Renal pelvis (tissue), 1 donor: ENCODE measurements at regions not wholly inside any gene's neighbourhood (a gene's known extent, or its start where the extent isn't known, plus 50 kb on each side); places are given as distances from the start of the nearest gene placed in this dataset.
"Not testable (repeated sequence)": the region's sequence is repeated elsewhere in the genome, so short reads cannot be mapped to it uniquely, and the experiment has no call there.

Source experiments
- DNase-seq: peaks from one replicate; pipeline ENCODE4 v3.0.0-alpha.2; 2013

GRCh38 chr2:83969085-83969484, 490.0 kb downstream of the SUCLG1 start:
- DNase-seq = no peak

GRCh38 chr2:83967854-83968253, 491.2 kb downstream of the SUCLG1 start:
- no peak for DNase-seq

DNA sequence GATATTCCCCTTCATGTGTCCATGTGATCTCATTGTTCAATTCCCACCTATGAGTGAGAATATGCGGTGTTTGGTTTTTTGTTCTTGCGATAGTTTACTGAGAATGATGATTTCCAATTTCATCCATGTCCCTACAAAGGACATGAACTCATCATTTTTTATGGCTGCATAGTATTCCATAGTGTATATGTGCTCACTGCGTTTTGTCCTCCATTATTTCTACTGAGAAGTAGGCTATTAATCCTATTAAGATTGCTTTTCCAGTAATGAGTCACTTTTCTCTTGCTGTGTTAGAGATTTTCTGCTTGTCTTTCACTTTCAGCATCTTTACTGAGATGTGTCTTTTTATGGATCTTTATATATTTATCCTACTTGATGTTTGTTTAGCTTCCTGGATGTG, 492.1 kb downstream of the SUCLG1 start:
- not testable (repeated sequence) for DNase-seq

- no peak for DNase-seq
Observed at GRCh38 chr2:83961512-83961911, 497.6 kb downstream of the SUCLG1 start.

DNA sequence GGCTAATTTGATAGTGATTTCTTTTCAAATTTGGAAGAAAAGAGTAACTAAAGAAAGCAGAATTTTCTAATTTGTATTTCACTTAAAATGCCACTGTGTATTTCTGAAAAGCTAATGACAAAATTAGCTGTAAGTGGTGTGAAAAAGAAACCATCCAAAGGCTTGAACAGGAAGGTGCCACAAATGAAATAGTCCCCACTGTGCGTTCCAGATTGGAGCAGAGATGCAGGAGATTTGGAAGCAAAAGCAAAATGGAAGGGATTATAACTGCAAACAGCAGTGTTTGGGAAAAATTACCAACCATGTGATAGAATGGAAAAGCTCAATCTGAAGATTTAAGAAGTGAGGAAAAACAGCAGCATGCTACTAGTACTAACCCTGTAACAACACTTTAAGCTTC, 498.7 kb downstream of the SUCLG1 start:
- DNase-seq = no peak

DNA sequence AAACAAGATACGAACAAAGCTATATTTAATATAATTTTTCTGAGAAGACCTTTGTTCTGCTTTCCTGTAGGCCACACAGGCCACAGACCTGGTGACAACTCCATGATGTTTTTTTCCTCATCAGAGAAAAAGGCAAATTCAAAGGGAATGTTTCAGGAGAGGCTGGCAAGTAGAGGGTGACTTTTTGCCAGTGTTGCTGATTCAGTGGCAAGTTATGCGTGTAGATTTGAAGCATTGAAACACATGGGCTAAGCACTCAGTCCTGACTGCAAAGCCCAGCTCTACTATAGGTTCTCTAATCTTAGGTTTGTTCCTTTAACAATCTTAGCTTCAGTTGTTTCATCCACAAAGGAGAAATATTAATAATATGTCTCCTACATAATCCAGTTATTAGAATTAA, 499.8 kb downstream of the SUCLG1 start:
- DNase-seq = no peak

DNA sequence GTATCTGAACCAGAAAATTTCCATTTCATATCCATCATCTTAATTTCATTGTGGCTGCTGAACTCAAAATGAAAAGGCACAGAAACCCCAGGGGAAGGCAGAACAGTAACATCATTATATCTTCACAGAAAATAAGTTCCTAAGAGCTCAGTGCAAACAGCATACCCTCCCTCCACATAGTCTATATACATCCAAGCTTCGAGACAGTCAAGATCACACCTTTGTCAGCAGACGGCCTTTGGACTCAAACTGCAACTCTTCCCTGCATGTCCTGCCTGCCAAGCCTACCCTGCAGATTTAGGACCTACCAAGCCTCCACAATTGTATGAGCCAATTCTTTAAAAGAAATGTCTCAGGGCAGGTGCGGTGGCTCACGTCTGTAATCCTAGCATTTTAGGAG, 502.1 kb downstream of the SUCLG1 start:
- no peak for DNase-seq

DNA sequence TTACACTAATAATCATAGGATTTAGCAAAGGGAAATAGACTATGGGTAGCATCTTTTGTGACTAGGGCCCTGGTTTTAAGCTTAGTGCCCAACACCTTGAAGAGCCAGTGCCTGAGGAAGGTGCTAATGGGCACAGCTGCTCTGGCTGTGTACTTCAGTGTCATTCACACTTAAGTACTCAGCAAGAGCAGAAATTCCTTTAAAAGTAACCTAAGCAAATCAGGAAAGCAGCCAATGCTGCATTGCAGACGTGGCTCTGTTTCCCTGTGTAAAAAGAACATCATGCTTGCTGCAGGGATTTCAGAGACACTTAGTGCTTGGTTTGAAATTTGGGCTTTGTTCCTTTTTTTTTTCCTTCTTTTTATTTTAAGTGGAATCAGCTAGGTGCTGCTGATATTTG, 505.4 kb downstream of the SUCLG1 start:
- no peak for DNase-seq

- DNase-seq = no peak
Observed at GRCh38 chr2:83951378-83951947, 507.6 kb downstream of the SUCLG1 start.

- no peak for DNase-seq
Observed at GRCh38 chr2:83949361-83949760, 509.7 kb downstream of the SUCLG1 start.

DNA sequence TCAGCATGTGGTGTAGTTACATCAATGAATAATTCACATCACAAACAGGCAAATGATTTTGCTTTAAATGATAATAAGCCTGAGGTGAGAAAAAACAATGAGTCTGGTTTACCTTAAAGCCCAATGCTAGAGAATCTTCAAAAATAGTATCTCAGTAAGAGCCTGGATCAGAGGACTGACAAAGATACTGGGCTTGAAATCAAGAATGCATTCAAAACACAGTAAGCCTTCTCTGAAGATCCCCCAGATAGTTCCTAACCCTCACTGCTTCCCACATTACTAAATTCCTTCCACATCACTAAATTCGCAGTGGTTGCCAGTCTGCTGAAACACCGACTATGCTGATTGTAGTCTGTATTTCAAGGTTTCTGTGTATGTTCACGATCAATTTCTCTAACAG, 514.9 kb downstream of the SUCLG1 start:
- DNase-seq = no peak

GRCh38 chr2:83943265-83943664, 515.8 kb downstream of the SUCLG1 start:
- no peak for DNase-seq

DNA sequence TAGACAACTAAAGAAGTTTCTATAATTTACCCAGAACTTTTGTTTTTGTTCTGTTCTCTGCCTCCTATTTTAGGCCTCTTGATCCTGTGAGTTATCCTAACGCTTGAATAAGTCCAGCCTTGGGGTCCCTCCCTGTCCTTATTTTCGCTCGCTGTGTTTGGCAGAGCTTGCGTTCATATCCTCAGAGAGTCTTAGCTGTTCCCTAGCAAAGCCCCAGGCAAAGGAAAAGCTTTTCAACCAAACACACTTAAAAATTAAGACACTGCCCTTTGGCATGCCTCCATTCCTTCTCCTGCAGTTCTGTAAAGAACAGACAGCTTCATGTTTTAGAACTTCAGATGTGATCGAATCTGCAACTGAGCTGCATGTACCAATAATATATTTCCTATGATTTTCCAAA, 517.2 kb downstream of the SUCLG1 start:
- no peak for DNase-seq

GRCh38 chr2:83933749-83934148, 525.3 kb downstream of the SUCLG1 start:
- no peak for DNase-seq

DNA sequence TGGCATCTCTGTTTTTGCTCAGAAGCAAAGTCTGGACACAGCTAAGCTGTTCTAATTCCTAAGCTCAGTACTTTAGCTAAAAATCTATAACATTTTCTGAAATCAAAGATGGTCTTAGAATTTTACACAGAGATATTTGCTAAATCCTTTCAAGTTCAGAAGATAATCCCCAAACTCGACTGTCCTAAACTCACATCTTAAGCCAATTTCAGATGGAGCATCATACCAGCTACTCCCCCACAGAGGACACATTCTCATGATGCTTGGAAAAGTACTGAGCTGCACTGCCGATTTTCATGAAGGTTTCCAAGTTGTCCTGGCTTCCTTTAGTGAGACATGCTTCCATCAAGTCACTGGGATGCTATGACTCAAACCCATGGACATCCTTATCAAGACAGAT, 535.5 kb downstream of the SUCLG1 start:
- DNase-seq = no peak

DNA sequence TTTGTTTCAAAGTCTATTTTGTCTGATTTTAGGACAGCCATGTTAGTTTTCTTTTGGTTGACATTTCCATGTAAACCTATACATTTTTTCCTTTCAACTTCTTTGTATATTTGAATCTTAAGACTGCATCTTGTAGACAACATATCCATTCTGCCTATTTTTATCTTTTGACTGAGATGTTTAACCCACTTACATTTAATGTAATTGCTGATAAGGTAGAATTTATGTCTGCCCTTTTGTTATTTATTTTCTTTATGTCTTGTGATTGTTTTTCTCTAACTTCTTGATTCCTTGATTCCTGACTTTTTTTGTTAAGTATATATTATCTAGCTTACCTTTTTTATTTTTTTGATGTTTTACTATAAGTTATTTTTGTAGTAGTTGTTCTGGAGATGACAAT, 542.5 kb downstream of the SUCLG1 start:
- DNase-seq = no peak

- no peak for DNase-seq
Observed at GRCh38 chr2:83915381-83915780, 543.7 kb downstream of the SUCLG1 start.

DNA sequence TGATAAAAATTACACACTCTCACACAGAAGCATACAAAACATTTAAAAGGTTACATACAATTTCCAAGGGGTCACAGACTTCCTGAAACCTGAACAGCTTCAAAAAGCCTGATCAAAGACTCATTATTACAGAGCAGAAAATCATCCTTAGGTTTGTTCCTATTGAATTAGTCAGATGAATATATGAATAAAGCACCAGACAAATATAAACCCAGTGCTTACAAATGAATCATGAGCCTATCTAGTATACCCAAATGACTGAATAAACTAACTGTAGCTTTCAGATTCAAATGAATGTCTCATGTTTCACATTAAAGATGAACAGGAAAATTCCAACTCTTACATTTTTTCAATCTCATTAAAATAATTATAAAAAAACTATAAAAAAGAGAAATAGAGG, 550.3 kb downstream of the SUCLG1 start:
- no peak for DNase-seq

DNA sequence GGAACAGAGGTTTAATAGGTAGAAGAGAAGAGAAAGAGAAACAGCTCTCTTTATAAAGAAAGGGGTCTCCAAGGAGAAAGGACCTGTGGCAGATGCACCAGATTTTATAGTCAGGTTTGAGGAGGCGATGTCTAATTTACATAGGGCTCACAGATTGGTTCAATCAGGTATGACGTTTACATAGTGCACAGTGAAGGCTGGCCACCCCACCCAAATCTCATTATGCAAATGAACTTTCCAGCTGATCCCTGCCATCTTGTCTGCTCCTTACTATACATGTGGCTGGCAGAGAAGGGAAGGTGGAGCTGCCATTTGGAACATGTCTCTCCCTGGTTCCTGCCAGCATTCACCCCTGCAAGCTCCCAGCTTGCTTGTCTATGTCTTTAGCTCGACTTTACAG, 557.8 kb downstream of the SUCLG1 start:
- no peak for DNase-seq

DNA sequence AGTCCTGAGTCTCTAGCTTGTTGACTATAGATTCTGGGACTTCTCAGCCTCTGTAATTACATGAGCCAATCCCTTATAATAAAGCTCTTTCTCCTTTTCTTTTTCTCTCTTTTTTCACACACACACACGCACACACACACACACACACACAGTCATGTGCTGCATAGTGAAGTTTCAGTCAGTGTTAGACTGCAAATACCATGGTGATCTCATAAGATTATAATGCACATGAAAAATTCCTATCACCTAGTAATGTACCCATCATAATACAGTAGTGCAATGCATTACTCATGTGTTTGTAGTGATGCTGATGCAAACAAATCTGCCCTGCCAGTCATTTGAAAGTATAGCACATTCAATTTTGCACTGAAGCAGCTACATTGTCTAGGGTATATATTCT, 558.2 kb downstream of the SUCLG1 start:
- no peak for DNase-seq

DNA sequence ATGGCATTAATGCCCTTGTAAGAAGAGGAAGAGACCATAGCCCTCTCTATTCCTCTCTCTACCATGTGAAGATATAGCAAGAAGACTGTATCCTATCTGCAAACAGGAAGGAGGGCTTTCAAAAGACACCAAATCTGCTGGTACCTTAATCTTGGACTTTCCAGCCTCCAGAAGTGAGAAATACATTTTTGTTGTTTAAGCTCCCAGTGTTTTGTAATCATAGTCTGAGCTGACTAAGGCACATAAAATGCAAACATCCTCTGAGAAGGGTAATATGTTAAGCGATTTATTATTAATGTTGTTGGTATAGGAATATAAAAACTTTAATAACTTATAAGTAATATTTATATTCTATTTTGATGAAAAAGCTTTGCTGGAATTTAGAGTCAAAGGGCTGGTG, 559.8 kb downstream of the SUCLG1 start:
- DNase-seq = no peak

DNA sequence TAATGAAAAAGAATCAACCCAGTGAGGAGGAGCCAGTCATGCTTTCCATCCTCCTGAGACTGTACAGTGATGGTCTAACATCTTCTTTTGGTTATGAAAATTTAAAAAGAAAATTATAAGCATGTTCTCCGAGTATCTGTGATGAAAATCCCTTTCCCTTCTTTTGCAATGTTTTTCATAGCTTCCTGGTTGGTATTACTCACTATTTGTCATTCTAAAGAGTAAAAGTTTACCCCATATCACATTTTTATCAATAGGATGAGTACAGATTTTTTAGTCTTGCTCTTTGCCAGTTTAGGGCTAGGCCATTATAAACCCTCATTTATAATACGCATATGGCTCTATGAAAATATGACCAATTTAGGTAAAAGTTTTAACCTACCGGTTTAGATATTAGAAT, 564.1 kb downstream of the SUCLG1 start:
- DNase-seq = no peak

DNA sequence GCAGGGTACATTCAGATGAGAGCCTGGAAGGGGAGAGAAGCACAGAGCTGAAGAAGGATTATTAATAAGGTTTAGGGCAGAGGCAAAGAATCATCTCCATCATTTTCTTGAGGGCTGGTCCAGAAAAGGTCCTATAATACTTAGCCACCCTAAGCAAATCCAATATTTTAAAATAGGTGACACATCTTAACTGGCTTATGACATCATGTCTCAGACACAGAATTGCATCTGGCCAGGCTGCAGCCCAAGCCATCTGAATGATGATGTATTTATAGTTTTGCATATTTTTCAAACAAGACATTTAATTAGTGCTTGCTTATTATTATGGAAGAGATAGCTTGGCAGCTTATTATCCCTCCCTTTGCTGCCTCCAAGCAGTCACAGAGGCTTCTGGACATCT, 571.3 kb downstream of the SUCLG1 start:
- no peak for DNase-seq

- no peak for DNase-seq
Observed at GRCh38 chr2:83879127-83879526, 580.0 kb downstream of the SUCLG1 start.

GRCh38 chr2:83877261-83877660, 581.8 kb downstream of the SUCLG1 start:
- DNase-seq = not testable (repeated sequence)
